SK-N-SH (cell line): ENCODE measurements at regions not wholly inside any gene's neighbourhood (a gene's known extent, or its start where the extent isn't known, plus 50 kb on each side); places are given as distances from the start of the nearest gene placed in this dataset.

Experiments
- CTCF ChIA-PET: fragments of 300-600, 350-600 bp; formaldehyde crosslinking; extraction: SDS; loops from one replicate; lab custom pipeline; 2021; lab: Yijun Ruan, JAX
- POLR2A ChIA-PET: fragments of 350-600 bp; sonication (Branson Sonifier 250); formaldehyde crosslinking; extraction: SDS; loops from one replicate; lab custom pipeline; 2020; ENCODE audit warnings: antibody characterized with exemption, inconsistent platforms; lab: Yijun Ruan, JAX
- DNase-seq: peaks from one replicate; pipeline ENCODE4 v3.0.0; 2012
- H2AFZ ChIP-seq: fragments of 200-600 bp; sonication (generic); 2 replicates; pipeline ENCODE4 v1.8.1; 2016; ENCODE audit warnings: antibody characterized with exemption, mild to moderate bottlenecking, low read depth
- H3F3A ChIP-seq: fragments of 200-600 bp; sonication (generic); replicated peaks from 2 replicates; pipeline ENCODE3; 2016; ENCODE audit warnings: antibody characterized with exemption, mild to moderate bottlenecking; ENCODE audit not compliant: insufficient read depth
- H3K27ac ChIP-seq, 2 experiments: fragments of 200-500 bp in 1 of 2; fragments of 200-600 bp in 1 of 2; sonication (Bioruptor generic) in 1 of 2; sonication (generic), shearing (Covaris generic) in 1 of 2; 2 replicates each; pipeline versions ENCODE4 v1.5.1 to v1.6.1; 2014 to 2016; ENCODE audit warnings: low read depth in 2 of 2, inconsistent platforms in 1 of 2, low read length in 1 of 2, mild to moderate bottlenecking in 1 of 2, mixed read lengths in 1 of 2
- H3K27me3 ChIP-seq: fragments of 200-600 bp; sonication (generic), shearing (Covaris generic); 2 replicates; pipeline ENCODE4 v1.6.1; 2016; ENCODE audit warnings: mixed run types; ENCODE audit not compliant: insufficient read depth
- H3K36me3 ChIP-seq, 2 experiments: fragments of 200-500 bp in 1 of 2; fragments of 200-600 bp in 1 of 2; sonication (Bioruptor generic) in 1 of 2; sonication (generic) in 1 of 2; replicated peaks in 1 of 2; 2 replicates each; pipeline versions ENCODE3 to v1.5.1; 2014 to 2016; ENCODE audit warnings: low read length in 1 of 2, mild to moderate bottlenecking in 1 of 2; ENCODE audit not compliant: insufficient read depth in 2 of 2, control insufficient read depth in 1 of 2
- H3K4me1 ChIP-seq, 2 experiments: fragments of 200-500 bp in 1 of 2; fragments of 200-600 bp in 1 of 2; sonication (Bioruptor generic) in 1 of 2; sonication (generic), shearing (Covaris generic) in 1 of 2; 2 replicates each; pipeline versions ENCODE4 v1.5.1 to v1.6.1; 2014 to 2016; ENCODE audit warnings: low read depth in 1 of 2, low read length in 1 of 2, mixed run types in 1 of 2; ENCODE audit not compliant: insufficient read depth in 2 of 2, control insufficient read depth in 1 of 2
- H3K4me2 ChIP-seq: fragments of 200-600 bp; sonication (generic), shearing (Covaris generic); 2 replicates; pipeline ENCODE4 v1.6.1; 2017; ENCODE audit warnings: mixed run types
- H3K4me3 ChIP-seq, 2 experiments: fragments of 200-500 bp in 1 of 2; fragments of 200-600 bp in 1 of 2; sonication (Bioruptor generic) in 1 of 2; sonication (generic), shearing (Covaris generic) in 1 of 2; 2 replicates each; pipeline versions ENCODE4 v1.5.1 to v1.8.1; 2014 to 2016; ENCODE audit warnings: low read depth in 2 of 2, inconsistent platforms in 1 of 2, low read length in 1 of 2, mild to moderate bottlenecking in 1 of 2, mixed read lengths in 1 of 2, moderate library complexity in 1 of 2
- H3K79me2 ChIP-seq: fragments of 200-600 bp; sonication (generic); 2 replicates; pipeline ENCODE4 v1.8.1; 2017; ENCODE audit warnings: mild to moderate bottlenecking; ENCODE audit not compliant: insufficient read depth
- H3K9ac ChIP-seq: fragments of 200-600 bp; sonication (generic); 2 replicates; pipeline ENCODE4 v1.6.1; 2017; ENCODE audit warnings: mixed run types
- H3K9me2 ChIP-seq: fragments of 200-600 bp; sonication (generic); 2 replicates; pipeline ENCODE4 v1.6.1; 2017; ENCODE audit warnings: mixed run types
- H3K9me3 ChIP-seq: fragments of 200-600 bp; sonication (generic); 2 replicates; pipeline ENCODE4 v1.6.1; 2017; ENCODE audit warnings: mixed run types, mild to moderate bottlenecking, moderate library complexity
- H4K20me1 ChIP-seq: fragments of 200-600 bp; sonication (generic); 2 replicates; pipeline ENCODE4 v1.6.1; 2017; ENCODE audit warnings: mild to moderate bottlenecking, mixed run types; ENCODE audit not compliant: insufficient read depth
- CTCF ChIP-seq: fragments of 200-600 bp; sonication (generic); IDR thresholded peaks from 2 replicates; pipeline ENCODE4 v1.6.1; 2017; ENCODE audit warnings: antibody characterized with exemption, mild to moderate bottlenecking, moderate library complexity
- FOSL2 ChIP-seq: IDR thresholded peaks from 2 replicates; pipeline ENCODE4 v1.4.0; 2012; ENCODE audit warnings: low read depth, mild to moderate bottlenecking, moderate library complexity, borderline replicate concordance
- JUND ChIP-seq: IDR thresholded peaks from 2 replicates; pipeline ENCODE4 v1.4.0; 2012
- REST ChIP-seq: IDR thresholded peaks from 2 replicates; pipeline ENCODE4 v1.6.1; 2012; ENCODE audit warnings: mild to moderate bottlenecking, low read depth, low read length, moderate library complexity
- SMC3 ChIP-seq: IDR thresholded peaks from 2 replicates; pipeline ENCODE4 v1.6.1; 2012; ENCODE audit warnings: low read depth, low read length, improper control_type of control experiment
- WGBS: methylation state at CpG from one replicate; pipeline ENCODE4 v1.1.6; 2017; ENCODE audit warnings: low lambda C conversion rate; 5-methylcytosine and 5-hydroxymethylcytosine counted together
- TF ChIP-seq, protein P1 (sequence below): IDR thresholded peaks from 2 replicates; pipeline ENCODE4 v1.4.0; 2012; ENCODE audit warnings: low read depth, borderline replicate concordance

GRCh38 chr7:25998499-25998898, 153.5 kb upstream of the NFE2L3 start:
- Histone ChIP-seq H3K9ac (no peak overlapping the region), H3K4me1 (peaks cover 0 to 5% of the 10 kb centered on the region in 2 experiments; a peak in 1 of 4 replicates), H3K79me2 (no peaks in the 10 kb centered on the region), H3K27ac (no peak overlapping the region), H3K36me3 (no peaks in the 10 kb centered on the region), H2AFZ (no peak overlapping the region), H3K9me3 (no peaks in the 10 kb centered on the region), H3K4me3 (no peak overlapping the region), H3K27me3 (no peaks in the 10 kb centered on the region), H3K9me2 (no peaks in the 10 kb centered on the region), H3K4me2 (no peak overlapping the region), H4K20me1 (no peaks in the 10 kb centered on the region), H3F3A (no peaks in the 10 kb centered on the region)
- WGBS, result 51% methylated on average over 9 of the region's 9 CpGs
- DNase-seq, result no peak
- TF ChIP-seq JUND, result no peak
- TF ChIP-seq, protein P1, sequence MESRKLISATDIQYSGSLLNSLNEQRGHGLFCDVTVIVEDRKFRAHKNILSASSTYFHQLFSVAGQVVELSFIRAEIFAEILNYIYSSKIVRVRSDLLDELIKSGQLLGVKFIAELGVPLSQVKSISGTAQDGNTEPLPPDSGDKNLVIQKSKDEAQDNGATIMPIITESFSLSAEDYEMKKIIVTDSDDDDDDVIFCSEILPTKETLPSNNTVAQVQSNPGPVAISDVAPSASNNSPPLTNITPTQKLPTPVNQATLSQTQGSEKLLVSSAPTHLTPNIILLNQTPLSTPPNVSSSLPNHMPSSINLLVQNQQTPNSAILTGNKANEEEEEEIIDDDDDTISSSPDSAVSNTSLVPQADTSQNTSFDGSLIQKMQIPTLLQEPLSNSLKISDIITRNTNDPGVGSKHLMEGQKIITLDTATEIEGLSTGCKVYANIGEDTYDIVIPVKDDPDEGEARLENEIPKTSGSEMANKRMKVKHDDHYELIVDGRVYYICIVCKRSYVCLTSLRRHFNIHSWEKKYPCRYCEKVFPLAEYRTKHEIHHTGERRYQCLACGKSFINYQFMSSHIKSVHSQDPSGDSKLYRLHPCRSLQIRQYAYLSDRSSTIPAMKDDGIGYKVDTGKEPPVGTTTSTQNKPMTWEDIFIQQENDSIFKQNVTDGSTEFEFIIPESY, result no peak
- ChIA-PET CTCF (interaction anchor here (0.7 to 1.9 kb wide), 5 partner anchors 9 to 105 kb away, joined by 3 to 7 read pairs (median 4); no protein-coding TSS in a partner anchor), POLR2A (no interaction called here)

DNA sequence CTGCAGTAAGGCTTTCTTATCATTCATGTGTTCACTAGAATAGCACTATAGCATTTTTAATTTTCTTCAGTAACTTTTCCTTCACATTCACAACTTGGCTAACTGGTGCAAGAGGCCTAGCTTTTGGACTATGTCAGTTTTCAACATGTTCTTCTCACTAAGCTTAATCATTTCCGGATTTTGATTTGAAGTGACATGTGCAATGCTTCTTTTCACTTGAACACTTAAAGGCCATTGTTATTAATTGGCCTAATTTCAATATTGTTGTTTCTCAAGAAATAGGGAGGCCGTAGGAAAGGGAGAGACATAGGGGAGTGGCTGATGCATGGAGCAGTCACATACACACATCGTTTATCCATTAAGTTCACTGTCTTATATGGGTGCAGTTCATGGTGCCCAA, 151.2 kb upstream of the NFE2L3 start:
- DNase-seq, result no peak
- Histone ChIP-seq H3K79me2 (no peaks in the 10 kb centered on the region), H3K9me3 (no peaks in the 10 kb centered on the region), H3K9me2 (no peaks in the 10 kb centered on the region), H3K9ac (no peak overlapping the region), H3K4me3 (no peak overlapping the region), H3K27ac (no peak overlapping the region), H3K27me3 (no peaks in the 10 kb centered on the region), H3F3A (no peaks in the 10 kb centered on the region), H2AFZ (no peak overlapping the region), H3K4me1 (peaks cover 0 to 2% of the 10 kb centered on the region in 2 experiments; a peak in 1 of 4 replicates), H3K4me2 (no peak overlapping the region), H4K20me1 (no peaks in the 10 kb centered on the region), H3K36me3 (no peaks in the 10 kb centered on the region)
- WGBS, result 31% methylated on average over 3 of the region's 3 CpGs
- TF ChIP-seq REST (no peak), CTCF (no peak), SMC3 (no peak), FOSL2 (no peak)
- TF ChIP-seq, protein P1, result no peak
- ChIA-PET POLR2A (no interaction called here), CTCF (interaction anchor here (0.6 to 1.8 kb wide), 2 partner anchors 9 to 61 kb away, joined by 3 to 4 read pairs; no protein-coding TSS in a partner anchor)
